ENCODE measurements at regions not wholly inside any gene's neighbourhood (a gene's known extent, or its start where the extent isn't known, plus 50 kb on each side); places are given as distances from the start of the nearest gene placed in this dataset.

GRCh38 chr2:15050483-15050882, 418.0 kb downstream of the LRATD1 start (continued):
- peak; percentile 46; the same call in 1 of the 2 replicates for TF ChIP-seq OSR2 (tag by site-specific recombination; IDR thresholded peaks at IDR 0.05)
- TF ChIP-seq ZNF112 (tag by site-specific recombination; IDR thresholded peaks at IDR 0.05): no peak
- TF ChIP-seq ZNF350 (tag by site-specific recombination; IDR thresholded peaks at IDR 0.05): no peak
- no peak for TF ChIP-seq ZNF510 (tag by site-specific recombination; IDR thresholded peaks at IDR 0.05; ENCODE audit: insufficient replicate concordance)
- no peak for TF ChIP-seq ZNF175 (tag by site-specific recombination; IDR thresholded peaks at IDR 0.05)
- no peak for TF ChIP-seq ZNF169 (tag by site-specific recombination; IDR thresholded peaks at IDR 0.05)
- no peak for TF ChIP-seq ZNF513 (tag by site-specific recombination; IDR thresholded peaks at IDR 0.05)
- TF ChIP-seq ZNF157 (tag by site-specific recombination; IDR thresholded peaks at IDR 0.05): no peak
- TF ChIP-seq KLF9 (tag by site-specific recombination; IDR thresholded peaks at IDR 0.05; ENCODE audit: low read depth): no peak
- no peak for TF ChIP-seq ZNF133 (tag by site-specific recombination; IDR thresholded peaks at IDR 0.05)
- no peak for TF ChIP-seq ZNF121 (tag by site-specific recombination; IDR thresholded peaks at IDR 0.05)
- no peak for TF ChIP-seq ZNF248 (tag by site-specific recombination; IDR thresholded peaks at IDR 0.05)
- no peak for TF ChIP-seq ZNF639 (tag by site-specific recombination; IDR thresholded peaks at IDR 0.05)
- TF ChIP-seq ZNF624 (tag by site-specific recombination; IDR thresholded peaks at IDR 0.05): no peak
- TF ChIP-seq ZNF37A (tag by site-specific recombination; IDR thresholded peaks at IDR 0.05): no peak
- no peak for TF ChIP-seq ZBTB10 (tag by site-specific recombination; IDR thresholded peaks at IDR 0.05)
- TF ChIP-seq ZNF398 (tag by site-specific recombination; IDR thresholded peaks at IDR 0.05): peak; percentile 71
- no peak for TF ChIP-seq ZNF548 (tag by site-specific recombination; IDR thresholded peaks at IDR 0.05)
- TF ChIP-seq ZBTB17 (tag by site-specific recombination; IDR thresholded peaks at IDR 0.05): peak; percentile 71
- no peak for TF ChIP-seq ZNF221 (tag by site-specific recombination; IDR thresholded peaks at IDR 0.05; ENCODE audit: borderline replicate concordance)
- TF ChIP-seq ZSCAN30 (tag by site-specific recombination; IDR thresholded peaks at IDR 0.05): no peak
- no peak for TF ChIP-seq GLI2 (tag by site-specific recombination; IDR thresholded peaks at IDR 0.05; ENCODE audit: borderline replicate concordance, low read depth)
- TF ChIP-seq MZF1 (tag by site-specific recombination; IDR thresholded peaks at IDR 0.05; ENCODE audit: borderline replicate concordance): no peak
- TF ChIP-seq WT1 (tag by site-specific recombination; IDR thresholded peaks at IDR 0.05): peak; percentile 65
- peak; percentile 39; the same call in 1 of the 2 replicates for TF ChIP-seq KLF17 (tag by site-specific recombination; IDR thresholded peaks at IDR 0.05)
- TF ChIP-seq ZBTB48 (tag by site-specific recombination; IDR thresholded peaks at IDR 0.05): peak; percentile 95
- no peak for TF ChIP-seq ZNF140 (tag by site-specific recombination; IDR thresholded peaks at IDR 0.05)
- no peak for TF ChIP-seq ZSCAN5A (tag by site-specific recombination; IDR thresholded peaks at IDR 0.05)
- TF ChIP-seq HOXC10 (CRISPR knock-in tag; IDR thresholded peaks at IDR 0.05): no peak
- no peak for TF ChIP-seq ZNF280C (tag by site-specific recombination; IDR thresholded peaks at IDR 0.05)

Data from HEK293 (cell line).